ENCODE measurements at regions not wholly inside any gene's neighbourhood (a gene's known extent, or its start where the extent isn't known, plus 50 kb on each side); places are given as distances from the start of the nearest gene placed in this dataset.

DNA sequence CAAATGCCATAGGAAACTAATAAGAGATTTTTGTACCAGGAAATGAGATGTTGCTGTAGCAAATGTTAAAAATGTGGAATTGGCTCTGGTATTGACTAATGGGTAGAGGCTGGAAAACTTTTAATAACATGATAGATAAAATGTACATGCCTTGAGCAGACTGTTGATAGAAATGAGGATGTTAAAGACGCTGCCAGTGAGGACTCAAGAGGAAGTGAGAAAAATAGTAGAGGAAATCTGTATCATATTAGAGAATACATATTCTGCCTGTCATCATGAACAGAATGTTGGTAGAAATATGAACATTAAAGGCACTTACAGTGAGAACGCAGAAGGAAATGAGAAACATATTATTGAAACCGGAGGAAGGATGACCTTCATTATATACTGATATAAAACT is 577.2 kb upstream of the HTR2C start:
- TF ChIP-seq JUNB (IDR thresholded peaks at IDR 0.05; ENCODE audit: unreplicated experiment) (no peak), POLR2AphosphoS5 (IDR thresholded peaks at IDR 0.05; ENCODE audit: low read depth) (no peak), REST (IDR thresholded peaks at IDR 0.05; ENCODE audit: unreplicated experiment) (no peak), EZH2phosphoT487 (IDR thresholded peaks at IDR 0.05; ENCODE audit: unreplicated experiment) (no peak)
- TF ChIP-seq, protein P1, sequence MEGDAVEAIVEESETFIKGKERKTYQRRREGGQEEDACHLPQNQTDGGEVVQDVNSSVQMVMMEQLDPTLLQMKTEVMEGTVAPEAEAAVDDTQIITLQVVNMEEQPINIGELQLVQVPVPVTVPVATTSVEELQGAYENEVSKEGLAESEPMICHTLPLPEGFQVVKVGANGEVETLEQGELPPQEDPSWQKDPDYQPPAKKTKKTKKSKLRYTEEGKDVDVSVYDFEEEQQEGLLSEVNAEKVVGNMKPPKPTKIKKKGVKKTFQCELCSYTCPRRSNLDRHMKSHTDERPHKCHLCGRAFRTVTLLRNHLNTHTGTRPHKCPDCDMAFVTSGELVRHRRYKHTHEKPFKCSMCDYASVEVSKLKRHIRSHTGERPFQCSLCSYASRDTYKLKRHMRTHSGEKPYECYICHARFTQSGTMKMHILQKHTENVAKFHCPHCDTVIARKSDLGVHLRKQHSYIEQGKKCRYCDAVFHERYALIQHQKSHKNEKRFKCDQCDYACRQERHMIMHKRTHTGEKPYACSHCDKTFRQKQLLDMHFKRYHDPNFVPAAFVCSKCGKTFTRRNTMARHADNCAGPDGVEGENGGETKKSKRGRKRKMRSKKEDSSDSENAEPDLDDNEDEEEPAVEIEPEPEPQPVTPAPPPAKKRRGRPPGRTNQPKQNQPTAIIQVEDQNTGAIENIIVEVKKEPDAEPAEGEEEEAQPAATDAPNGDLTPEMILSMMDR (conservative IDR thresholded peaks at IDR 0.05; ENCODE audit: low read depth in 2 of 2) = no peak

Measured in GM23338 (cell line).